HG02884 (cell line): ENCODE measurements at regions not wholly inside any gene's neighbourhood (a gene's known extent, or its start where the extent isn't known, plus 50 kb on each side); places are given as distances from the start of the nearest gene placed in this dataset.

Experiments
- ATAC-seq: cut with Tn5 transposase; IDR thresholded peaks from one replicate; pipeline ENCODE4 v1.9.1; 2021; ENCODE audit warnings: mild to moderate bottlenecking, moderate library complexity; ENCODE audit not compliant: unreplicated experiment

- ATAC-seq: no peak
Observed at GRCh38 chr13:106874323-106874722, 306.4 kb upstream of the ARGLU1 start.

- no peak for ATAC-seq
Observed at GRCh38 chr13:106873810-106874209, 305.9 kb upstream of the ARGLU1 start.

GRCh38 chr13:106867249-106867648 is 299.3 kb upstream of the ARGLU1 start:
- ATAC-seq: no peak

- ATAC-seq: no peak
Observed at GRCh38 chr13:106865716-106866440, 297.9 kb upstream of the ARGLU1 start.

- ATAC-seq: no peak
Observed at GRCh38 chr13:106859533-106859904, 291.6 kb upstream of the ARGLU1 start.

- no peak for ATAC-seq
Observed at GRCh38 chr13:106858903-106859532, 291.1 kb upstream of the ARGLU1 start.

- no peak for ATAC-seq
Observed at GRCh38 chr13:106852436-106852835, 284.5 kb upstream of the ARGLU1 start.

- ATAC-seq: no peak
Observed at GRCh38 chr13:106850973-106851650, 283.2 kb upstream of the ARGLU1 start.

- ATAC-seq: no peak
Observed at GRCh38 chr13:106846571-106847448, 278.9 kb upstream of the ARGLU1 start.

- ATAC-seq: no peak
Observed at GRCh38 chr13:106836186-106836802, 268.4 kb upstream of the ARGLU1 start.

- ATAC-seq: no peak
Observed at GRCh38 chr13:106835477-106835876, 267.5 kb upstream of the ARGLU1 start.

GRCh38 chr13:106821979-106822378 is 254.0 kb upstream of the ARGLU1 start:
- ATAC-seq: no peak

GRCh38 chr13:106819413-106820180 is 251.7 kb upstream of the ARGLU1 start:
- no peak for ATAC-seq

- ATAC-seq: no peak
Observed at GRCh38 chr13:106818971-106819370, 251.0 kb upstream of the ARGLU1 start.

- ATAC-seq: no peak
Observed at GRCh38 chr13:106815545-106815944, 247.6 kb upstream of the ARGLU1 start.

- ATAC-seq: no peak
Observed at GRCh38 chr13:106814463-106814862, 246.5 kb upstream of the ARGLU1 start.

- no peak for ATAC-seq
Observed at GRCh38 chr13:106810069-106810468, 242.1 kb upstream of the ARGLU1 start.

- no peak for ATAC-seq
Observed at GRCh38 chr13:106804991-106805390, 237.1 kb upstream of the ARGLU1 start.

GRCh38 chr13:106802917-106803316 is 235.0 kb upstream of the ARGLU1 start:
- ATAC-seq: no peak

- ATAC-seq: no peak
Observed at GRCh38 chr13:106799781-106800335, 231.9 kb upstream of the ARGLU1 start.
